Peyer's patch (tissue), 4 donors: ENCODE measurements at regions not wholly inside any gene's neighbourhood (a gene's known extent, or its start where the extent isn't known, plus 50 kb on each side); places are given as distances from the start of the nearest gene placed in this dataset.

ENCODE experiments used
- POLR2A ChIP-seq, 2 donors: fragments of 450-650 bp; IDR thresholded peaks; one replicate each; pipeline ENCODE4 v1.5.1; 2017; ENCODE audit warnings: antibody characterized with exemption in 2 of 2, mild to moderate bottlenecking in 2 of 2, moderate library complexity in 2 of 2
- TF ChIP-seq, protein P1 (sequence below), 6 experiments: fragments of 450-650 bp in 4 of 6; fragments of 200-600 bp in 2 of 6; sonication (generic) in 1 of 6; IDR thresholded peaks; one replicate each; pipeline ENCODE4 v1.5.1; 2017 to 2019; ENCODE audit warnings: antibody characterized with exemption in 6 of 6, mild to moderate bottlenecking in 3 of 6, moderate library complexity in 1 of 6

GRCh38 chr14:25546826-25547225 is 496.9 kb upstream of the STXBP6 start:
- TF ChIP-seq, protein P1, sequence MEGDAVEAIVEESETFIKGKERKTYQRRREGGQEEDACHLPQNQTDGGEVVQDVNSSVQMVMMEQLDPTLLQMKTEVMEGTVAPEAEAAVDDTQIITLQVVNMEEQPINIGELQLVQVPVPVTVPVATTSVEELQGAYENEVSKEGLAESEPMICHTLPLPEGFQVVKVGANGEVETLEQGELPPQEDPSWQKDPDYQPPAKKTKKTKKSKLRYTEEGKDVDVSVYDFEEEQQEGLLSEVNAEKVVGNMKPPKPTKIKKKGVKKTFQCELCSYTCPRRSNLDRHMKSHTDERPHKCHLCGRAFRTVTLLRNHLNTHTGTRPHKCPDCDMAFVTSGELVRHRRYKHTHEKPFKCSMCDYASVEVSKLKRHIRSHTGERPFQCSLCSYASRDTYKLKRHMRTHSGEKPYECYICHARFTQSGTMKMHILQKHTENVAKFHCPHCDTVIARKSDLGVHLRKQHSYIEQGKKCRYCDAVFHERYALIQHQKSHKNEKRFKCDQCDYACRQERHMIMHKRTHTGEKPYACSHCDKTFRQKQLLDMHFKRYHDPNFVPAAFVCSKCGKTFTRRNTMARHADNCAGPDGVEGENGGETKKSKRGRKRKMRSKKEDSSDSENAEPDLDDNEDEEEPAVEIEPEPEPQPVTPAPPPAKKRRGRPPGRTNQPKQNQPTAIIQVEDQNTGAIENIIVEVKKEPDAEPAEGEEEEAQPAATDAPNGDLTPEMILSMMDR (IDR thresholded peaks at IDR 0.05): no peak
- TF ChIP-seq POLR2A (IDR thresholded peaks at IDR 0.05): no peak
